ENCODE measurements at regions not wholly inside any gene's neighbourhood (a gene's known extent, or its start where the extent isn't known, plus 50 kb on each side); places are given as distances from the start of the nearest gene placed in this dataset.

DNA sequence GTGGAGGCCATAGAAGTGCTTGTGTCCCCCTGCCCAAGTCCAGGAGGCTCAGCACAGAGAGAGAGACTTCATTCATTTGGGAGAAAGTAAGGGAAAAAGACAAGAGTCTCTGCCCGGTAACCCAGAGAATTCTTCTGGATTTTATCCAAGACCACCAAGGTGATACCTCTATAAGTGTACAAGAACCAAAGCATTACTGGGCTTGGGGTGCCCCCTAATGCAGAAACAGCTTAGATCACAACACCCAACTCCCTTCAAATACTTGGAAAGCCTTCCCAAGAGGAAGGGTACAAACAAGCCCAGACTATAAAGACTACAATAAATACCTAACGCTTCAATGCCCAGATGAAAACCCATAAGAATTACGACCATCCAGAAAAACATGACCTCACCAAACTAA, 119.7 kb upstream of the PDE3A start:
- TF ChIP-seq CTCF (IDR thresholded peaks at IDR 0.05) (no peak), POLR2A (IDR thresholded peaks at IDR 0.05) (no peak)

Measured in heart left ventricle (tissue), 13 donors.